Fibroblast of skin of back (primary cell): ENCODE measurements at regions not wholly inside any gene's neighbourhood (a gene's known extent, or its start where the extent isn't known, plus 50 kb on each side); places are given as distances from the start of the nearest gene placed in this dataset.

ENCODE experiments used
- DNase-seq: peaks from one replicate; pipeline ENCODE4 v3.0.0-alpha.2; 2013

DNA sequence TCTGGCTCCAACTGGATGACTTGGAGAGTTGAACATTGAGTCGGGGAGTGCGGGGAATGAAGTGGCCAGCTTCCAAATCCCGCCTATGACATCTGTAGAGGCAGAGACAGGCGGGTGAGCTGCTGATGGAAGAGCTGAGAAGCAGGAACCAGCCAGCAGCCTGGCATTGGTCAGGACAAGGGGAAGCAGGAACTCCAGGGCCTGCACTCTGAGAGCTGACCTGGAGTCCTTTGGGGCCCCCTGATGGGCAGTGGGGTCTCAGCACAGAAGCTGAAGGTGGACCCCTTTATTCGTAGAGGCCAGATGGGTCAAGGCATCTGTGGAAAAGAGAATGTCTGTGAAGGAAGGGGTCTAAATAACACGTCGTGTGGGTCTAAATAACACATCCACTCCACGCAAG, 57.0 kb downstream of the SEC61G start:
- DNase-seq: no peak

DNA sequence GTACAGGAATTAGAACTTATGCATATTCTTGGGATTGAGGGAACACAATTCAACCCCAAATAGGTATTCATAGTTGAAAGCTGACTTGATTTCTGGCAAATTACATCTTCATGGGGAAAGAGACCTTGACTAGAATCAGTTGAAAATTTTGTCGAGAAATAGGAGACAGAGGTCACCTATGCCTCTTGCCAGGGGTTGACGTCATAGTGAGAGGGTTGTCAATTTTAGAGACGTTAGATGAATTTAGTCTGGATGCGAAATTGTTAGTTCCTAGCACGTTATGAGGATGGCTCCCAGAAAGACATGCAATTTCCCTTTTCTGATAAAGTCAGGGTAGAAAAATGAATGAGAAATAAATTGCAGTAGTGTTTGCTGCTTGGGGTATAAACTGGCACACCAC, 59.3 kb downstream of the SEC61G start:
- no peak for DNase-seq

DNA sequence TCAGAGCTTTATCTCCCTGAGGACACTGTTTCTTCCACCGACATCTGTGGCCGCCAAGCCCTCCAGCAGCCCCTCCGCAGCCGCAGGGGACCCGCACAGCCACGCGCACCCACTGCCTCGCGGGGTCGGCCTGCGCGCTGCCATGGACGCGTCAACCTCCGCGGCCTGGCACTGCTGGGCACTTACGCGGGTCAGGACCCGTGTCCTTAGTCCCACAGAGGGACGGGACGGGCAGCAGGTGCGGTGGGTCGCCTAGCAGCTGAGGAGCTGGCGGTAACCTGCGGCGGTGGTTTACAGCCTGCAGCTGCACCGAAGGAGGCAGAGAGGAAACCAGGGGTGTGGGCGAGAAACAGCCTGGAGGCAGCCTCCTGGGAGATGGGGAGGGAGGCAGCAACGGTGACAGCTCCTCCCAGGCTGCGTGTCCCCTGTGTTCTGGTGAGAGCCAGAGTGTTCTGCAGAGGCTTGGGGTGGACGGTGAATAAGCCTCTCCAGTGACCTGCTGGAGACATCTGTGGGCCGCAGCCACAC, 61.3 kb downstream of the SEC61G start:
- DNase-seq: no peak

DNA sequence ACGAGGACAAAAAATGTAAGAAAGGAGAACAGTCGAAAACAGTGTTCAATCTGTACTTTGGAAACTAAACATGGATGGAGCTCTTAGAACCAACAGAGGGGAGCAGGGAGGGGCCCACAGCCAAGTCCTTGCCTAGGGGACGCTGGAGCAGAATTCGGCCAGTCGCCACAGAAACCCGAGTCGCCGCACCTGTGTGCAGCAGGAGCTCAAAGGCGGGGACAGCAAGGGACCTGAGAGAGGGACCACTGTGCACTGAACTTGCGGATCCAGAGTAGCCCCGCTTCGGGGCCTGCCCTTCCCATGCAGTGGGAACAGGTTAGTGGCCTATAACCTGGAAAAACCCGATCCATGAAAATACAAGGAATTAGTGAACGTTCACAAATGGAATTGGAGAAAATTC, 68.1 kb downstream of the SEC61G start:
- no peak for DNase-seq

DNA sequence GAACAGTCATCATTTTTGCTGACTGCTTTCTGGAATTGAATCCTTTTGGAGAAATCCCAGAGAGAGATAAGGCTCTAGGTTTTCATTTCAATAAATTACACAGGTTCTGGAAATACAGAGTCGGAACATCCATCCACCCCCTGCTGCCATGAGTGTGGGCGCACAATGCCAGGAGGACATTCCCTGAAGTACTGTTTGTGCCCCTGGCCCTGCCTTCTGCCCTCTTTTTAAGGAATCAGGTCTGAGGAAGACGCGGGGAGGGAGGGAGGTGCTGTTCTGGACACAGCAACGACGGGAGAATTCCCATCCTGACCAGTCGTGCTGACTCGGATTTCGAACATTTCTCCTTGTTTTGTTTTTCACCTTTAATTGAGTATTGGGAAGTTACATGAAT, 69.0 kb downstream of the SEC61G start:
- no peak for DNase-seq

DNA sequence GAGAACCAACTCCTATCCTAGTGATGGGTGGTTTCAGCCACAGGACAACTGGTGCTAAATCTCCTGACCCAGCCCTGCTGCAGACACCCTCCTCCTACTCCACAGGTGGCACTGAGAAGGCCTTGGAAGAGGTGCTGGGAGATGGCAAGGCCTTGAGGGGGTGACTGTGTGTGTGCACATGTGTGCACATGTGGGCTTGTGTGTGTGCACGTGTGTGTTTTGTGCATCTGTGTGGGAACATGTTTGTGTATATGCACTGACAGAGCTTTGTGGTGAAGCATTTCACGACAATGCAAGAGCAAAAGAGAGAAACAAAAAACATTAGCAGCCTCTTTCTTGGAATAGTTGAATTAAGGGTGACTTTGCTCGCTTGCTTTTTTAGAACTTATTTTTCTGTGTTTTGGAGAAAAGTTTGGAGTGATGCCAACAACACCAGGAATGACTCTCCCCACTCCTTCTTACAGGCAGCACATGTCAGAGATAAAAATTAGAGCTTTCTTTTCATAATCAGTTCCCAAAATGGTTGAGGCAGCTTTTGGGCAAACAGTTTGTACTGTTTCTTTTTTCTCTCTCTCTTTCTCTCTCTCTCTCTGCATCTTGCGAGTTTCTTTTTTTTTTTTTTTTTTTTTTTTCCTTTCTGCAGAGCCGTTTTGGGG, 69.5 kb downstream of the SEC61G start:
- no peak for DNase-seq

DNA sequence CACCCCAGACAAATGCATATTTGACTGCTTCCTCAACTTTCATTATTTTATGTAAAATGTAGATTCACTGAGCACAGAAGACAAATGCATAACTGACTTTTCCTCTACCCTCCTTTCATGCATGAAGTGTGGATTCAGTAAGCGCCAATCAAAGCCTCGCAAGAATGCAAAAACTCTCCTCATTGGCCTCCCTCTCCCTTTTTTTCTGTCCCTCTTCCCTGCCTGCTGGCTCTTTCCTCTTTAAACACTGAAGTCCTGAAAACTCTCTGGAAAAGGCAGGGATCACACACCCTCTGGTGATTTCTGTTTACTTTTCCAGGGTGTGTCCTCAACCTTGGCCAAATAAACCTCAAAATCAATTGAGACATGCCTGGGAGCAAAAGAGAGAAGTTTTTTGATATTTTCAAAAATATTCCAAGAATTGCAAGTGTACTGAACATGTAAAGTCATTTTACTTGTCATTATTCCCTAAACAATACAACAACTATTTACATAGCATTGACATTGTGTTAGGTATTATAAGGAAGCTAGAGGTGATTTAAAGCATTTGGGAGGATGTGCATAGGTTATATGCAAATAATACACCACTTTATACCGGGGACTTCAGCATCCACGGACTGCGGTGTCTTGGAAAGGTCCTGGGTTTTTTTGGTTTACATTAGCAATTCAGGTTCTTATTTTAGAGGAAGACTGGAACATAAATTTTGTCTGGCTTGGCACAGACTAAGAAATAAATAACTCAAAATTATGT, 71.4 kb downstream of the SEC61G start:
- no peak for DNase-seq

DNA sequence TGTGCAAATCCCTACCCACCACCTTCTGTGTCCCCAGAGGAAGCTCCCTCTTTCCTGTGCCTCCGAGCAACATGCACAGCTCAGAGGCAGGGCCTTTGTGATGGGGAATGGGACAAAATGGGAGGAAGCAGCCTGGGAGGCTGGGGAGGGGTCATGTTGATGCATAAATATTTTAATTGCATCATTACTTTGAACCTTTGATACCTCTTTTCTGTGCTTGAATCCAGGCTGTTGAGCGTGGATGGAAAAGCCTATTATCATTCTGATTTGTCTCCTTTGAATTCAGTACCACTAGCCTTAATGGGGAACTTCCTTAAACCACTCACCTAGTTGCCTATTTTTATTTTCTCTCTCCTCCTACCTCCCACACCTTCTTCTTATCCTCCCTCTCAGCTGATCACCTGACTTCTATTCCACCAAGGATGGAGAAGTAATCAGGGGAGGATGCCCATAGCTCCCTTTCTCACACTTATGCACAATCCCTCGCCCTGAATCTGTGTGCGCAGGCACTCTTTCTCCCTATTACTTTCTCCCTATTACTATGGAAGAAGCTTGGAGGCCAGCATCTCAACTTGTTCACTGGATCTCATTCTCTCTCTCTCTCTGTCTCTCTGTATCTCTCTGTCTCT, 78.5 kb downstream of the SEC61G start:
- DNase-seq: no peak

DNA sequence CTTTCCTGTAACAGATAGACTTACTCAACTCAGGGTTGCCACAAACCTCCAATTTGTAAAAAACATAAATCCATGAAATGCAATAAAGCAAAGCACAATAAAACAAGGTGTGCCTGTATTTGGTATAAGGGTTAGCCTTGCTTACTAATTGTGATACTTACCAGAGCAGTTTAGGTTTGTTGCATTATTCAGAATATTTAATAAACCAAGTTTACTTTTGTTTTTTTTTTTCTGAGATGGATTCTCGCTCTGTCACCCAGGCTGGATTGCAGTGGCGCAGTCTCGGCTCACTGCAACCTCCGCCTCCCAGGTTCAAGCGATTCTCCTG, 79.6 kb downstream of the SEC61G start:
- no peak for DNase-seq

DNA sequence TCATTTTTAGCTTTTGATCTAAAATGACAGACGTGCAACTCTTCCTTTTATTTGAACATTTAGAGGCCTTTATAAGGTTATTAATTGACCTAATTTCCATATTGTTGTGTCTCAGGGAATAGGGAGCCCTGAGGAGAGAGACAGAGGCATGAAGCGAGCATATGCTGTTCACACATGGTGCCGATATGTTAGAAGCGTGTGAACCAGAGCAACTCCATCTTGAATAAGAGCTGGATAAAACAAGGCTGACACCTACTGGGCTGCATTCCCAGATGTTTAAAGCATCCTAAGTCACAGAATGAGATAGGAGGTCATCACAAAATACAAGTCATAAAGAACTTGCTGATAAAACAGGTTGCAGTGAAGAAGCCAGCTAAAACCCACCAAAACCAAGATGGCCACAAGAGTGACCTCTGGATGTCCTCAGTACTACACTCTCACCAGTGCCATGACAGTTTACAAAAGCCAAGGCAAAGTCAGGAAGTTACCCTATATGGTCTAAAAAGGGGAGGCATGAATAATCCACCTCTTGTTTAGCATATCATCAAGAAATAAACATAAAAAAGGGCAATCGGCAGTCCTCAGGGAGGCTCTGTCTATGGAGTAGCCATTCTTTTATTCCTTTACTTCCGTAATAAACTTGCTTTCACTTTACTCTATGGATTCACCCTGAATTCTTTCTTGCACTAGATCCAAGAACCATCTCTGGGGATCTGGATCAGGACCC, 80.1 kb downstream of the SEC61G start:
- DNase-seq: no peak

DNA sequence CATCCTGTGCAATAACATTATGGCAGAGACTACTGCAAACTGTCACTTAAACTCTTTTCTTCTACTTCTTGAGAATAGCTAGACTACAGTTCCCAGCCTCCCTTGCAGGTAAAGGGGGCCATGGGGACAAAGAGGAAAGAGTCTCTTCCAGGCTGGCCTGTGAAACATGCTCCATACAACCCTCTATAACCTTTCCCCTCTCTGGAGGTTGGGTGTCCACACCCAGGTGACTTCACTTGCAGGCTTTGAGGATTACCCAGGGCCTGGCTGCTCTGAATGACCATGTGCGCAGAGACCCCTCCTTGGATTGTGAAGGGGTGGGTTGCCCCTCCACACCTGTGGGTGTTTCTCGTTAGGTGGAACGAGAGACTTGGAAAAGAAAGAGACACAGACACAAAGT, 84.1 kb downstream of the SEC61G start:
- no peak for DNase-seq

DNA sequence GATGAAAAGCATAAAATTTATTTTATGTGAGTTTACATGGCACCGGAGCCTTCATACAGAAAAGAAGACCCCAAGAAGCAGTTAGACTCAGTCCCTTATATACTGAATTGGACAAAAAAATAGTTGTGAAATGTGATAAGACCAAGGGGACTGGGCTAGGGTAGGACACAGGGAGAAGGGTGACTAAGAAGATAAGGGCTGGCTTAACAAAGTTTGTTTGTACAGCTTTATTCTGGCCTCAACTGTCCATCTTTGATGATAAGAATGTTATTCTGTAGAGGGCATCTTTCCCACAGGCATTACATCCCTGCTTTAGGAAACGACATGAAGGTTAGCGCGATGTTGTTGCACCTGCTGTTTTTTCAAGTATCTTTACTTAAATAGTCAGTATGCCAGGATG, 86.5 kb downstream of the SEC61G start:
- DNase-seq: no peak

DNA sequence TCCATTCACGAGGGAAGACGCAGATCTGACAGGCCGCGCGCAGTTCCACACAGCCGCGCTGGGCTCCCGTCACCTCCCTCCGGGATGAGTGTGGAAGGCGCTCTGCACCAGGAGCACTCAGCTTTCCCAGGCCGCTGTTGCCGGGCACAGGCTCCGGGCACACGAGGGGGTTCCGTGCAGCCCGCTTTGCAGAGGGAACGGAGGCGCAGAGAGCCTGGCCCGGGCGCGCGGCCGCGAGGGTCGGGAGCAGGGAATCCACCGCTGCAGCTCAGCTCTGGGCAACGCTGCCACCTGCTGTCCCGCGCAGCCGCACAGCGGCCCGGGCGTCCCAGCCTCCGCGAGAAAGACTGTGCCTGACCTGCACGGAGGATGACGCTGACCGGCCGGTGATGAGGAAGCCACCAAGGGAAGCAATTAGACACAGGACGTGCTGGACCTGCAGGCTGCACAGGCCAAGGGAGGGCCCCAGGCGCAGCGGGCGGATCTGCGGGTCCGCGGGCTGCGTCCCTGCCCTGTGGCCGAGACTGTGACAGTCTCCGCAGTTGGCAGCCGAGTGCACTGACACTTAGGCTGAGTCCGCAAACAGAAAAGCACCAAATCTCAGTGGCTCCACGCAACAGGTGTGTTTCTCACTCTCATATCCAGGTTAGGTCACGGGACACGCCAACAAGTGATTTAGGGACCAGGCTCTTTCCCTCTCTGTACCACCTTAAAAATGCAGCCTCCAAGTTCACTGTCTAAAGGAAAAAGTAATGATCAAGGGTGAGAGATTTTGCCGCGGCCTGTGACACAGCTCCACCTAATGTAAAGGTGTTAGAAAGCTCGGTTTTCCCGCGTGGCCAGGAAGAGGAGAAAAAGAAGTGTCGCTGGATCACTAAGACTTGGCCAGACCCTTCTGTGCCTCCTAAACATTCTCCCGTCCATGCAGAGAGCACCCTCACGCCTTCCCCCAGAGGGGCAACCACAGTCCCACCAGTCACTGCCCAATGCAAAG, 94.5 kb downstream of the SEC61G start:
- DNase-seq: peak; percentile 4

DNA sequence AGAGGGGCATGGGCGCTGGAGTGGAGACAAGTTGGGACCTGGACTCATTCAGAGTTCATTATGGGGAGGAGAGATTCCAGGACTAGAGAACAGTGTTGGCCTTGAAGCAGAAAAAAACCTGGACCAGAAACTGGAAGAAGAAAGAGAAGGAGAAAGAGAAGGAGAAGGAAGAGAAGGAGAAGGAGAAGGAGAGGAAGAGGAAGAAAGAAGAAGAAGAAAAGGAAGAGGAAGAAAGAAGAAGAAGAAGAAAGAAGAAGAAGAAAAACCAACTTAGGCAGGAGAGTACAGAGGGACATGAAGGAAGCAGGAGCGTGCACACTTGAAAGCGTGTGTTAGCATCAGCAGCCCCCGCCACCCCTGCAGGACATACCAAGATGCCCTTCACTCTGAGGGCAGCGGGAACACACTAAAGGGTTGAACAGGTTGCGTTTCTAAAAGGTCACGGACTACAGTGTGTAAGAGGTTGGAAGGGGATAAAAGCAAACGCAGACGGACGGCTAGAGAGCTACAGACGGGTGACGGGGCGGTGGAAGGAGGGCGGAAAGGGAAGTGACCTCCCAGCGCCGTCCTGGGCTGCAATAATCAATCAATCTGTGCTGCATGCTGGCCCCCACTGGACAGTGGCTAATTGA, 95.3 kb downstream of the SEC61G start:
- DNase-seq: no peak

DNA sequence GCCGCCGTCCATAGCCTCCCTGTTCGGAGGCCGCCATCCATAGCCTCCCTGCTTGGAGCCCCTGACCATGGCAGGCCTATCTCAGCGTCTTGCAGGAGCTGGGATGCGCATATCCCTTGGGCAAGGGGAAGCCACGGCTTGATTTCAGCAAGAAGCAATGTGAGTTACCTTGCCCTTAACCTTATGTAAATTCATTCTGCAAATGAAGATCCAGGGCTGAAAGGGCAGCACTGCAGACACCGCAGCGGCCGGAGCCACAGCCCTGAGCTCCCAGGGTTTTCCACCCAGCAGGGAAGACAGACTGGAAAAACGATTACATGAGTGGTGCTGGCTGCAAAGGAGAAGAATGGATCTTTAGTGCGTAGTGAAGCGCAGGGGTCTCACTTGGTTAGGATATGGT, 95.8 kb downstream of the SEC61G start:
- no peak for DNase-seq

DNA sequence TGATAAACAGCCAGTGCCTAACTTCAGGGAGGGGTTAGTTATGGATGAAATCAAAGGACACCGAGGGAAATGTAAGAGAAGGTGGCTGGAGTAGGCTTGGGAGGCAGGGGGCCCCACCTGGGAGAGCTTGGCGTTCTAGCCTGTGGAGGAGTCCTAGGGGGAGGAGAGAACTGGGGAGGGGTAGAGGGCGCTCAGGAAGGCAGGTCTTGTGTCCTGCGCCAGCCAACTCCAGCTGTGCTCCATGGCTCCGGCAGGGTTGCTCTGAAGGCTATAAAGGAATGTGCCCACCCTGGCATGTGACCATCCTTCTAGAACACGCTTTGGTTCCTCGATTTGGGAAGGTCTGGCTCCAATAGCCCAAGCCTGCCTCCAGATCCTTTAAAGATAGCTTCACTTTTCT, 96.3 kb downstream of the SEC61G start:
- no peak for DNase-seq

DNA sequence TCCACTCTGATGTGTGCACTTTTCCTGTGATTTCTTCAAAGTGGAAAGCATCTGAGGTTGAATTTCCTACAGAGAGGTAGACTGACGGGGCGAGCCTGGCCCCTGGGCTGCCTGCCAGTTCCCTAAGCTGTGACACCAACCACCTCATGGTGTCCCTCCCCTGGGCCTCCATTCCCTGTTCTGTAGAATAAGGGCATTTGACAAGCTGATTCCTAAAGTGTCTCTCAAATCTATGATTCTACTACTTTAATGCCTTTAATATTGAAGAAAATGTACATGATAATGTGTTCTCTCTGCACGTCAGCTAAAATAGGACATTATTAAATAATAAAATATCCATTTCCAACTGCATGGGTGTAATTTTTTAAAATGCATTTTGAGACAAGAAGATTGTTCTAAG, 105.1 kb downstream of the SEC61G start:
- no peak for DNase-seq

DNA sequence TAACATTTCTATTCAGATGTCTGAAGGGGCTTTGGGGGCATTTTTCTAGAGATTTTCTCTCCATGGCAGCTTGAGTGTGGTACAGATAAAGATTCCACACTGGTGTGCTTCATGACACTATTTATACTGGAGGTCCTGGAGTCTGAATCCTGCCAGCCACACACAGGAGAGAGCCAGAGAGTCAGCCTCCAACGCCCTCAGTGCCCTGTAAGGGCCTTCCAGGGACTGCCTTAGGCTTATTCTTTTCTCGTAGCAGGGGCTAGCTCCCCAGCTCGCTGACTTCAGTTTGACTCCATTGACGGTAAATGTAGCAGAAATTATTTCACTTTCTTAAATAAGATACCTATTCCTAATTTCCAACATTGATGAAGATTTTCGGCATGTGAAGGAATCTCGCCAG, 100.9 kb downstream of the VSTM2A start:
- no peak for DNase-seq

DNA sequence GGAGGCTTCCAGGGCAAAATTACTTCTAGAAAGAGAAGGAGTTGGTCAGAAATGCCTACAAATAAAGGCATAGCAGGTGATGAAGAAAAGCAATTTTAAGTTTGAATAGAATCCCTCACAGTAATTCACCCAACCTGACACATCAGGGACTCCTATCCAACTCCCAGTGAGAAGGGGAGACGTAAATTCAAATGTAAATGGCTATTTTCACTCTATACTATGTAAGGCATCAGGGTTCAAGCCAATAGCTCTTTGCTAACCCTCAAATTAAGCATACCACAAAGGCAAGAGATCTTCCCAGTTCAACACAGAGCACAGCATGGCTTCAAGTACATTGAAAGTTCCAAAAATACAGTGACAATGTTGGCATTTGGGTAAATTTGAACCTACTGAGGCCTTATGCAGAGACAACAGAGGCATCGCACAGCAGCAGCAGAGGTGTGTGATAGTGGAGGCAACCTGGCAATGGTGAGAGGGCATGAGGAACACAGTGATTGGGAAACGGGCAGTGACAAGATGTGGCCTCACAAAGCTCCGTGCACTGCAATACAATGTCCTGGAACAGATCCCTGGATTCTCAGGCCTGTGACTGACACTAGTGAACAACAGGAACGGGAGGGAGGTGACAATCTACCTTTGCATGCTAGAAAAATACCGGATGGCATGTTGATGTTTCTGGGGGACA, 95.7 kb downstream of the VSTM2A start:
- DNase-seq: no peak

DNA sequence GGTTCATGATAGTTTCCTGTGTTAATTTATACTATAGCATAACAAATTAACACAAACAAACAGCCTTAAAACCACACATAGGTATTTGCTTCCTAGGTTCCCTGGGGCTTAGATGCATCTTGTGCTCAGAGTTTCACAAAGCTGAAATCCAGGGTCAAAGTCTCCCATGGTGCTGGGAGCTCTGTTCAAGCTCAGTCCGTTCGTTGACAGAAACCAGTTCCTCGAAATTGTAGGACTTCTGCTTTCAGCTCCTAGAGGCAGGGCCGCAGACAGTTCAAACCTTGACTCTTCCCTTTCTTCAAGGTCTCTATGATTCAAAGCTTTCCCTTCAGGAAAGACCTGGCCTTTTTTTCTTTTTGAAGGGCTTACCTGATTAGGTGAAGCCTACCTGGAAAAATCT, 90.5 kb downstream of the VSTM2A start:
- no peak for DNase-seq

DNA sequence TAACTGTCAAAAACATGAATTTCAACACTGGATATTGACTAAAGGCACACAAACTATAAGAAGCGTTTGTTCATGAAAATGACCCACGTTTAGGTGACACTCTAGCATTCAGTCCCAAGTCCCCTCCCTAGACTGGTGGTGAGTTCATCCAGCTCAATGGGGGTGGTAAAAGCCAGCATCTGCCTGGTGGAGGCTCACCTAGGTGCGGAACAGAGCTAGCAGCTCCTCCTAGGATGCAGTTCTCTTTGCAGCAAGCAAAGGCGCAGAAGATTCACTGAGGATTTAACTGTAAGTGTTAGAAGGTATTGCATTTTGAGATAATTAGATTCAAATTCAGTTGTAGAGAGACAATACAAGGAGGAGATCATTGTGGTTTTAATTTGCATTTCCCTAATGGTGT, 87.6 kb downstream of the VSTM2A start:
- no peak for DNase-seq
